Kidney epithelial cell (primary cell): ENCODE measurements at regions not wholly inside any gene's neighbourhood (a gene's known extent, or its start where the extent isn't known, plus 50 kb on each side); places are given as distances from the start of the nearest gene placed in this dataset.
"Not testable (repeated sequence)": the region's sequence is repeated elsewhere in the genome, so short reads cannot be mapped to it uniquely, and the experiment has no call there.

ENCODE experiments used
- DNase-seq: peaks from one replicate; pipeline ENCODE4 v3.0.0-alpha.2; 2010; ENCODE audit warnings: low read depth
- H3K27me3 ChIP-seq: 2 replicates; pipeline ENCODE4 v1.6.0; 2011; ENCODE audit warnings: low read length; ENCODE audit not compliant: control insufficient read depth, insufficient read depth
- H3K36me3 ChIP-seq: 2 replicates; pipeline ENCODE4 v1.5.1; 2011; ENCODE audit warnings: low read length; ENCODE audit not compliant: control insufficient read depth, insufficient read depth
- H3K4me3 ChIP-seq: 2 replicates; pipeline ENCODE4 v1.5.1; 2011; ENCODE audit warnings: low read depth, mild to moderate bottlenecking, control low read depth, low read length
- TF ChIP-seq, protein P1 (sequence below): IDR thresholded peaks from 2 replicates; pipeline ENCODE4 v1.5.1; 2011; ENCODE audit warnings: mild to moderate bottlenecking, moderate library complexity, low read length, control low read depth, inconsistent platforms; ENCODE audit not compliant: insufficient read depth, poor library complexity, severe bottlenecking

GRCh38 chrX:129323115-129323514 is 200.2 kb downstream of the SMARCA1 start:
- Histone ChIP-seq H3K36me3 (no peaks in the 10 kb centered on the region), H3K4me3 (no peak overlapping the region), H3K27me3 (no peaks in the 10 kb centered on the region)
- DNase-seq: no peak
- TF ChIP-seq, protein P1, sequence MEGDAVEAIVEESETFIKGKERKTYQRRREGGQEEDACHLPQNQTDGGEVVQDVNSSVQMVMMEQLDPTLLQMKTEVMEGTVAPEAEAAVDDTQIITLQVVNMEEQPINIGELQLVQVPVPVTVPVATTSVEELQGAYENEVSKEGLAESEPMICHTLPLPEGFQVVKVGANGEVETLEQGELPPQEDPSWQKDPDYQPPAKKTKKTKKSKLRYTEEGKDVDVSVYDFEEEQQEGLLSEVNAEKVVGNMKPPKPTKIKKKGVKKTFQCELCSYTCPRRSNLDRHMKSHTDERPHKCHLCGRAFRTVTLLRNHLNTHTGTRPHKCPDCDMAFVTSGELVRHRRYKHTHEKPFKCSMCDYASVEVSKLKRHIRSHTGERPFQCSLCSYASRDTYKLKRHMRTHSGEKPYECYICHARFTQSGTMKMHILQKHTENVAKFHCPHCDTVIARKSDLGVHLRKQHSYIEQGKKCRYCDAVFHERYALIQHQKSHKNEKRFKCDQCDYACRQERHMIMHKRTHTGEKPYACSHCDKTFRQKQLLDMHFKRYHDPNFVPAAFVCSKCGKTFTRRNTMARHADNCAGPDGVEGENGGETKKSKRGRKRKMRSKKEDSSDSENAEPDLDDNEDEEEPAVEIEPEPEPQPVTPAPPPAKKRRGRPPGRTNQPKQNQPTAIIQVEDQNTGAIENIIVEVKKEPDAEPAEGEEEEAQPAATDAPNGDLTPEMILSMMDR: no peak

DNA sequence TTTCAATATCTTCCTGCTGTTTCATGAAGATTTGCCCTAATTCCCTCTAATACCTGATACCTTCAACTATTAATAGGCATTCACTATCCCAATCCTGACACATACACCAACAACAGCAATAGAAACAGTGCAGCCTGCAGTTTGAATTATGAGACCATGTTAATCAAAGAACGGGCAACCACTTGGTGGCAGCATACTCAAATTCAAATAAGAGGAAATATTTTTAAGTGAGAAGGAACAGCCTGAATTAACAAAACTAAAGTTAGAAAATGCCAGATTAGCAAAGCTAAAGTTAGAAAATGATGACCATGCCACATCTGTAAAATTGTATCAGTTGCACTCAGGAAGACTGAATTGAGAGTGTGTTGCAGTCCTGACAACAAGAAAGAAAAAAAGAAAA is 204.9 kb downstream of the SMARCA1 start:
- no peaks in the 10 kb centered on the region for H3K36me3 ChIP-seq
- H3K4me3 ChIP-seq: no peak overlapping the region
- DNase-seq: no peak
- no peaks in the 10 kb centered on the region for H3K27me3 ChIP-seq
- TF ChIP-seq, protein P1: peak; percentile 34

DNA sequence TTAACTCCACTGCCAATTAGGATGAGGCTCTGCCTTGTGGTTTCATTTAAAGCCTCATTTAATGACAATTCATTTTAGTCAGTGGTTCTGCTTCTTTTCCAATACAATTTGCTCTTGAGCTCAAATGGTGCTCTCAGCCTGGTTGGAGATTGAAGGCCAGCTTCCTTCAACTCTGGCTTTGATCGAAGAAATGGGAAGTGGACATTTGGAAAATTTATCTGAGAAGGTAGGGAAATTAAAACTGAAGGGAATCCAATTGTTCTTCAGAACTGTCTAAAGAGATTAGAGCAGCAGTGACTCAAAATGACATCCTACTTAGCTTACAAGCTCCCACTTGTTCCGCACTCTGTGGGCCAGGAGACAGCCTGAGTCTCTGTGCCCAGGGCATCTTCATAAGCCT is 206.8 kb downstream of the SMARCA1 start:
- TF ChIP-seq, protein P1: no peak
- no peak for DNase-seq
- no peaks in the 10 kb centered on the region for H3K27me3 ChIP-seq

GRCh38 chrX:129310000-129310399 is 213.3 kb downstream of the SMARCA1 start:
- no peak for DNase-seq
- H3K36me3 ChIP-seq: no peaks in the 10 kb centered on the region
- no peak overlapping the region for H3K4me3 ChIP-seq
- TF ChIP-seq, protein P1: no peak
- H3K27me3 ChIP-seq: no peaks in the 10 kb centered on the region

More for the DNA sequence above, 206.8 kb downstream of the SMARCA1 start:
- Histone ChIP-seq H3K4me3 (no peak overlapping the region), H3K36me3 (no peaks in the 10 kb centered on the region)

DNA sequence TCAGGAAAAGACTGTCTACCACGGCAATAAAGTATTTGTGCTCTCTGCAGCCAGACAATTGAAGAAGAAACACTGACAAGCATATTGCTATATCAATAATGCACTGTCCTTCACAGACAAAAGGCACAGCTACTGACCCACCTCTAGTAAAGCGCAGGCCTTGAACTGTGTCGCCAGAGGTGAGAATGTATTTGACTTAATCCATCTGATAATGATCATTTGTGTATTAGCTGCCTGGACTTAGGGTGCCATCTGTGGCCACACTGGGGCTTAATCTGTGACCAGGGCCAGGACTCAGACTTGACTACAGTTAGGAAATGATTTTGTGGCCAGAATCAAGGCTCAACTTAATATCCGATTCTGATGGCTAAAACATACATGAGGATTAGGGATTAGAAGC is 260.4 kb downstream of the SMARCA1 start:
- DNase-seq: no peak
- TF ChIP-seq, protein P1: no peak
- Histone ChIP-seq H3K4me3 (no peak overlapping the region), H3K27me3 (no peaks in the 10 kb centered on the region), H3K36me3 (no peaks in the 10 kb centered on the region)

GRCh38 chrX:129255516-129255915 is 267.8 kb downstream of the SMARCA1 start:
- H3K4me3 ChIP-seq, H3K36me3 ChIP-seq, H3K27me3 ChIP-seq, DNase-seq: not testable (repeated sequence)
